ENCODE measurements at regions not wholly inside any gene's neighbourhood (a gene's known extent, or its start where the extent isn't known, plus 50 kb on each side); places are given as distances from the start of the nearest gene placed in this dataset.
A peak's percentile ranks its signal among the peaks of the same experiment; 100 is the strongest.

DNA sequence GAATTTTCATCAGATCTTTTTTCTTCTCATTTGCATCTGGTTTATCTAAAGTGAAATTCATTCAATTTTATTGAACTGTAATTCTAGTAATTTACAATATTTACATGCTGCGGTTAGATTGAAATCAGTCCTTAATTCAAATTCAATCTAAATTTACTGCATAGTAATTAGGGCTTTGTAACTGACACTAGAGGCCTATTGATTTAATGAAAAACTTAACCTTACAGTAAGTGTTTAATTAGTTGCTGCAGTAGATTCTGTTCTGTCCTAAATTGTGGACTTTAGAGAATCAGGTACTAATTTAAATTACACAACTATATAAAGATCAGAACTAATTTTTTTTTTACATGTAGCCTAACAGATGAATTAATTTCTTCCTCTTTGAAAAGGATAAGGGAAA, 758.8 kb upstream of the TENM3 start:
- Histone ChIP-seq H3K4me3 (no peak overlapping the region), H3K4me1 (no peaks in the 10 kb centered on the region), H3K9me3 (no peaks in the 10 kb centered on the region), H3K27me3 (no peaks in the 10 kb centered on the region), H3K36me3 (no peaks in the 10 kb centered on the region), H3K27ac (no peak overlapping the region)
- intact Hi-C loops (cut with DNase I): no loop called here
- DNase-seq (no peak), ATAC-seq (no peak)
- TF ChIP-seq, protein P1, sequence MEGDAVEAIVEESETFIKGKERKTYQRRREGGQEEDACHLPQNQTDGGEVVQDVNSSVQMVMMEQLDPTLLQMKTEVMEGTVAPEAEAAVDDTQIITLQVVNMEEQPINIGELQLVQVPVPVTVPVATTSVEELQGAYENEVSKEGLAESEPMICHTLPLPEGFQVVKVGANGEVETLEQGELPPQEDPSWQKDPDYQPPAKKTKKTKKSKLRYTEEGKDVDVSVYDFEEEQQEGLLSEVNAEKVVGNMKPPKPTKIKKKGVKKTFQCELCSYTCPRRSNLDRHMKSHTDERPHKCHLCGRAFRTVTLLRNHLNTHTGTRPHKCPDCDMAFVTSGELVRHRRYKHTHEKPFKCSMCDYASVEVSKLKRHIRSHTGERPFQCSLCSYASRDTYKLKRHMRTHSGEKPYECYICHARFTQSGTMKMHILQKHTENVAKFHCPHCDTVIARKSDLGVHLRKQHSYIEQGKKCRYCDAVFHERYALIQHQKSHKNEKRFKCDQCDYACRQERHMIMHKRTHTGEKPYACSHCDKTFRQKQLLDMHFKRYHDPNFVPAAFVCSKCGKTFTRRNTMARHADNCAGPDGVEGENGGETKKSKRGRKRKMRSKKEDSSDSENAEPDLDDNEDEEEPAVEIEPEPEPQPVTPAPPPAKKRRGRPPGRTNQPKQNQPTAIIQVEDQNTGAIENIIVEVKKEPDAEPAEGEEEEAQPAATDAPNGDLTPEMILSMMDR (IDR thresholded peaks at IDR 0.05): no peak

DNA sequence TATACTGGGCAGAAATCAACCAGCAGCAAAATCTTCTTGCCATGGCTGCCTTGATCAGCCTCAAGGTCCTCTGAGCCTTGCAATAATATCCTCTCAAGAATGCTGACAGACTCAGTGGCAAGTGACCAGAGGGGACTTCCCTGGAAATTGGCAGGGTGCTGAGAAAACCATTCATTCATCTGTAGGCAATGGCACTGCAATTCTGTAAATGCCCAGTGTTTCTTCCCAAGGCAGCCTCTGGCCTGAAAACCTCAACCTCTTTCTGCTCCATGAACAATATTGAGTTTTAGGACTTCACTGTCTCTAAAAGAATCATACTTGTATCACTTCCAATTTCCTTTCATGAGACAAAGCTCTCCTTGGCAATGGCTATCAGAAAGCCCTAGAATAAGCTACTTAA, 754.3 kb upstream of the TENM3 start:
- H3K27me3 ChIP-seq: no peaks in the 10 kb centered on the region
- no peak overlapping the region for H3K27ac ChIP-seq
- TF ChIP-seq, protein P1 (IDR thresholded peaks at IDR 0.05): no peak
- H3K4me1 ChIP-seq: no peaks in the 10 kb centered on the region
- no peak for DNase-seq
- intact Hi-C loops (cut with DNase I): no loop called here
- no peaks in the 10 kb centered on the region for H3K36me3 ChIP-seq
- H3K9me3 ChIP-seq: no peaks in the 10 kb centered on the region
- no peak overlapping the region for H3K4me3 ChIP-seq
- no peak for ATAC-seq

DNA sequence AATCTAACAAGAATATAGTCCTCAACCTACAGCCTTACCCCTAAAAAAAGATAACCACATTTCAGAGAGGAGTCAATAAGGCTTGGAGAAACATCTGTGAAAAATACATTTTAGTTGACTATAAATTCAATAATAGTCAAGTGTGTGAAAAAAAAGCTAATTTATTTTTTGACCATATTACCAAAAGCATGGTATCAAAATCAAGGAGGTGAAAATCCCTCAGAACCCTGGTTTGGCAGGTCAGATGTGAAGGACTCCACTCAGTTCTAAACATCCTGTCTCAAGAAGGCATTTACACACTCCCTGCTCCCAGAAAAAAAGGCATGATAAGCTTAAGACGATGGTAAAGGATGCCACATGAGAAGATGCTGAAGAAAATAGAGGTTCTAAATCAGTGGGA, 745.1 kb upstream of the TENM3 start:
- Histone ChIP-seq H3K4me3 (no peak overlapping the region), H3K27ac (no peak overlapping the region), H3K27me3 (no peaks in the 10 kb centered on the region), H3K36me3 (no peaks in the 10 kb centered on the region), H3K9me3 (no peaks in the 10 kb centered on the region), H3K4me1 (no peaks in the 10 kb centered on the region)
- DNase-seq (no peak), ATAC-seq (no peak)
- intact Hi-C loops (cut with DNase I): no loop called here
- TF ChIP-seq, protein P1 (IDR thresholded peaks at IDR 0.05): no peak

DNA sequence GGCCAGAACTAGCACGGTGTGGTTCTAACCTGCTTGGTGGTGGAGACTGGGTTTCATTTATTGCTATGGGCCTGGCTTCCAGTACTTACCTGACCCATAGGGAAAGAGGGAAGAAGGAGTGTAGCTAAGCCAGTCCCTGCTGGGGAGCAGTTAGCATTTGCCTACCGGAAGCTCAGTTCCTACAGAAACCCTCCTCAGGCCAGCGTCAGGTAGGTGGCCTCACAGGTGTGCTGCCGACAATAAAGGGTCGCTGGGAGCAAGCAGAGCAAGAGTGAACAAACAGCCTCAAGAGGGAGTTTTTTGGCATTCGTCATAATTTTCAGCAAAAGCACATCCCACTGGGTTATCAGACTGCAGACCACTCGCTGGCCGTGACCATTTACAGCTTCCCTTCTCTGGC, 740.6 kb upstream of the TENM3 start:
- intact Hi-C loops (cut with DNase I): no loop called here
- Histone ChIP-seq H3K9me3 (no peaks in the 10 kb centered on the region), H3K27me3 (no peaks in the 10 kb centered on the region), H3K36me3 (no peaks in the 10 kb centered on the region), H3K27ac (no peak overlapping the region), H3K4me3 (no peak overlapping the region), H3K4me1 (no peaks in the 10 kb centered on the region)
- TF ChIP-seq, protein P1 (IDR thresholded peaks at IDR 0.05): no peak
- DNase-seq (no peak), ATAC-seq (no peak)

DNA sequence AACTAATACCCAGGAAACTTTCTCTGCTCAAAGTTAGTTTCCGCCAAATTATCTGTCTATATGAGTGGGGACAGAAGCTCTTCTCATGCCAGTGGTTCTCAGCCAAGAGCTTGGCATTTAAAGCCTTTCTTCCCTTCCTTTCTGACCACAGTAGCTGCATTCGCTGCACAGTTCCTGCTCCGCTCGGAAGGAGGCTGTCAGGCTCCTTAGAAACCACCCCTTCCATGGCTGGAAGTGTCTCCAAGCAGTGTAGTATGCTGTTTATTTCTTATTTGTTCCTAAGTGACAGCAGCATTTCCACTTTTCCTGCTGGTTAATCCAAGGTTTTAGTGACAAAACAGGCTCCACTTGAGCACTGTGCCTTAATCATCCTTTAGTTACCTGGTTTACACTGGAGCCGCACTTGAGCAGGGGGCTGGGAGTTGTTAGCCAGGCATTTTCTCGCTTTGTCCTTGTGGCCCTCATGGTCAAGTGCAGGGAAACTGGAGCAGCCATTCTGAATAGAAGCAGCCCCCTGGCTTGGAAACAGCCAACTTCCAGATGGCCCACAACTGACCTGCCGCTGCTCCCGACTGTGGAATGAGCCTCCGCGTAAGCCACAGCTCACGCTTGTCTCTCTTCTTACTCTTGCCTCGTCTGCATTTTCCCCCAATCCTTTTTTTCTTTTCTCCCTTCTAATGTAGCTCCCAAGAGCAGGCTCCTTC, 739.4 kb upstream of the TENM3 start:
- H3K4me3 ChIP-seq: no peak overlapping the region
- no peaks in the 10 kb centered on the region for H3K4me1 ChIP-seq
- H3K27ac ChIP-seq: no peak overlapping the region
- ATAC-seq: no peak
- H3K27me3 ChIP-seq: no peaks in the 10 kb centered on the region
- TF ChIP-seq, protein P1 (IDR thresholded peaks at IDR 0.05): no peak
- H3K9me3 ChIP-seq: no peaks in the 10 kb centered on the region
- H3K36me3 ChIP-seq: no peaks in the 10 kb centered on the region
- peak in 1 of 4 donors; percentile 15 for DNase-seq
- intact Hi-C loops (cut with DNase I): no loop called here
